K562 (cell line): ENCODE measurements at regions not wholly inside any gene's neighbourhood (a gene's known extent, or its start where the extent isn't known, plus 50 kb on each side); places are given as distances from the start of the nearest gene placed in this dataset.

Experiments used
- ATAC-seq: fragments of 200-7000 bp; cut with Tn5 transposase; 3 replicates; pipeline ENCODE4 v1.9.1; 2020; ENCODE audit warnings: moderate library complexity
- BruUV-seq: library from RNA; stranded (reverse); fragments of 400-500 nt; replicated peaks from 2 replicates; lab custom pipeline; 2021; lab: Mats Ljungman, UMichigan
- CTCF ChIA-PET: fragments of 300-600 bp; formaldehyde crosslinking; extraction: SDS; loops from one replicate; lab custom pipeline; 2021; ENCODE audit warnings: low intra/inter-chr PET ratio; lab: Yijun Ruan, JAX
- POLR2A ChIA-PET: fragments of 300-600, 350-650 bp; sonication (Branson Sonifier 250); formaldehyde crosslinking; extraction: SDS; loops from one replicate; lab custom pipeline; 2021; ENCODE audit warnings: antibody characterized with exemption, inconsistent platforms; lab: Yijun Ruan, JAX
- DNase-seq, 4 experiments: peaks; one replicate each; pipeline versions ENCODE4 v3.0.0 to v3.0.0-alpha.2; 2011 to 2018; ENCODE audit warnings: low spot score in 3 of 4, mixed read lengths in 3 of 4; ENCODE audit errors: extremely low read depth in 1 of 4
- FAIRE-seq: peaks from 2 replicates; lab custom pipeline; 2011; peaks lifted over from hg19 to GRCh38; lab: Jason Lieb, UNC
- H2AFZ ChIP-seq: 2 replicates; pipeline ENCODE4 v1.6.0; 2011; ENCODE audit warnings: low read depth, low read length, control low read depth, inconsistent platforms
- H3K27ac ChIP-seq: fragments of 200-600 bp; 3 replicates; pipeline ENCODE4 v1.8.0; 2011; ENCODE audit warnings: low read depth, mild to moderate bottlenecking, control low read depth, inconsistent platforms, low read length, moderate library complexity, mixed read lengths; ENCODE audit errors: extremely low read depth
- H3K27me3 ChIP-seq, 2 experiments: fragments of 300-600 bp in 1 of 2; 2 replicates in 1 of 2; 3 replicates in 1 of 2; pipeline versions ENCODE4 v1.6.0 to v1.8.0; 2011; ENCODE audit warnings: inconsistent platforms in 2 of 2, low read length in 2 of 2, mild to moderate bottlenecking in 1 of 2, mixed read lengths in 1 of 2, moderate library complexity in 1 of 2; ENCODE audit not compliant: control insufficient read depth in 2 of 2, insufficient read depth in 2 of 2
- H3K36me3 ChIP-seq: fragments of 300-600 bp; 3 replicates; pipeline ENCODE4 v1.8.0; 2011; ENCODE audit warnings: mild to moderate bottlenecking, low read length, inconsistent platforms; ENCODE audit not compliant: control insufficient read depth, insufficient read depth
- H3K4me1 ChIP-seq, 2 experiments: fragments of 200-600 bp in 1 of 2; replicated peaks in 1 of 2; 2 replicates in 1 of 2; 3 replicates in 1 of 2; pipeline versions ENCODE4 v1.5.1 to v1.8.0; 2011; ENCODE audit warnings: inconsistent platforms in 2 of 2, low read length in 2 of 2, mild to moderate bottlenecking in 1 of 2, mixed read lengths in 1 of 2, moderate library complexity in 1 of 2; ENCODE audit not compliant: control insufficient read depth in 2 of 2, insufficient read depth in 2 of 2
- H3K4me2 ChIP-seq: 2 replicates; pipeline ENCODE4 v1.6.1; 2011; ENCODE audit warnings: low read length, control low read depth, inconsistent platforms, mixed read lengths; ENCODE audit not compliant: insufficient read depth
- H3K4me3 ChIP-seq: fragments of 200-600 bp; sonication (generic), shearing (Covaris generic); 2 replicates; pipeline ENCODE4 v1.5.1; 2016; ENCODE audit warnings: control low read depth, inconsistent platforms
- H3K79me2 ChIP-seq: fragments of 200-600 bp; 3 replicates; pipeline ENCODE4 v1.8.0; 2011; ENCODE audit warnings: low read length, inconsistent platforms; ENCODE audit not compliant: control insufficient read depth, insufficient read depth
- H3K9ac ChIP-seq, 2 experiments: 2 replicates each; pipeline versions ENCODE4 v1.6.0 to v1.6.1; 2011; ENCODE audit warnings: low read depth in 2 of 2, low read length in 2 of 2, control low read depth in 1 of 2, inconsistent platforms in 1 of 2, mild to moderate bottlenecking in 1 of 2, mixed read lengths in 1 of 2; ENCODE audit not compliant: insufficient read depth in 1 of 2
- H3K9me1 ChIP-seq: one replicate; pipeline ENCODE4 v1.6.0; 2011; ENCODE audit warnings: inconsistent platforms, mild to moderate bottlenecking, low read length, moderate library complexity; ENCODE audit not compliant: control insufficient read depth, insufficient read depth
- H3K9me3 ChIP-seq: replicated peaks from 2 replicates; pipeline ENCODE4 v1.5.1; 2011; ENCODE audit warnings: low read depth, low read length, inconsistent platforms; ENCODE audit not compliant: control insufficient read depth, insufficient read depth
- H4K20me1 ChIP-seq: replicated peaks from 2 replicates; pipeline ENCODE4 v1.6.1; 2011; ENCODE audit warnings: low read length, inconsistent platforms, mixed read lengths; ENCODE audit not compliant: control insufficient read depth, insufficient read depth
- GATA2 ChIP-seq: sonication (generic); formaldehyde crosslinking; IDR thresholded peaks from 2 replicates; pipeline ENCODE4 v1.4.0; 2020; ENCODE audit warnings: mild to moderate bottlenecking, missing genetic modification reagents
- KLF1 ChIP-seq: fragments of 450-650 bp; IDR thresholded peaks from 2 replicates; pipeline ENCODE4 v1.6.1; 2016; ENCODE audit warnings: missing genetic modification characterization, missing compliant biosample characterization
- MAFG ChIP-seq: fragments of 450-650 bp; conservative IDR thresholded peaks from 2 replicates; pipeline ENCODE4 v1.6.1; 2016; ENCODE audit warnings: missing genetic modification characterization, missing compliant biosample characterization
- RAD21 ChIP-seq, 2 experiments: fragments of 250-450 bp in 1 of 2; fragments of 450-650 bp in 1 of 2; sonication (Bioruptor Pico) in 1 of 2; formaldehyde crosslinking in 1 of 2; IDR thresholded peaks in 1 of 2; conservative IDR thresholded peaks in 1 of 2; 2 replicates each; pipeline versions ENCODE4 v1.4.0 to v1.8.0; 2020 to 2022; ENCODE audit warnings: mild to moderate bottlenecking in 2 of 2, moderate library complexity in 1 of 2
- TRIM28 ChIP-seq: fragments of 450-650 bp; IDR thresholded peaks from 2 replicates; pipeline ENCODE4 v1.6.1; 2017
- ZNF121 ChIP-seq: sonication (generic); formaldehyde crosslinking; conservative IDR thresholded peaks from 2 replicates; pipeline ENCODE4 v1.8.0; 2022; ENCODE audit warnings: missing genetic modification reagents
- WGBS: fragments of 100-300 bp; shearing (Covaris generic); methylation state at CpG from one replicate; pipeline ENCODE4 v1.1.6; 2016; ENCODE audit warnings: low coverage, mixed read lengths; ENCODE audit not compliant: insufficient coverage; ENCODE audit errors: missing lambda C conversion rate; 5-methylcytosine and 5-hydroxymethylcytosine counted together
- in situ Hi-C: fragments of 300-500 bp; cut with MboI; formaldehyde crosslinking; loops from 4 replicates; pipeline ENCODE4 v1.15.0; 2018; ENCODE audit warnings: inconsistent platforms, mixed read lengths
- intact Hi-C: fragments of 100-400 bp; cut with micrococcal nuclease; formaldehyde crosslinking; loops from 2 replicates; pipeline ENCODE4 v1.14.2; 2022
- TF ChIP-seq, protein P1 (sequence below), 2 experiments: IDR thresholded peaks in 1 of 2; conservative IDR thresholded peaks in 1 of 2; 2 replicates each; pipeline ENCODE4 v1.6.1; 2016; ENCODE audit warnings: low read depth in 2 of 2, mild to moderate bottlenecking in 1 of 2, missing compliant biosample characterization in 1 of 2, missing genetic modification characterization in 1 of 2, moderate library complexity in 1 of 2
- TF ChIP-seq, protein P2 (sequence below): fragments of 450-650 bp; formaldehyde crosslinking; IDR thresholded peaks from 2 replicates; pipeline ENCODE4 v1.4.0; 2020; ENCODE audit warnings: mild to moderate bottlenecking, moderate library complexity

DNA sequence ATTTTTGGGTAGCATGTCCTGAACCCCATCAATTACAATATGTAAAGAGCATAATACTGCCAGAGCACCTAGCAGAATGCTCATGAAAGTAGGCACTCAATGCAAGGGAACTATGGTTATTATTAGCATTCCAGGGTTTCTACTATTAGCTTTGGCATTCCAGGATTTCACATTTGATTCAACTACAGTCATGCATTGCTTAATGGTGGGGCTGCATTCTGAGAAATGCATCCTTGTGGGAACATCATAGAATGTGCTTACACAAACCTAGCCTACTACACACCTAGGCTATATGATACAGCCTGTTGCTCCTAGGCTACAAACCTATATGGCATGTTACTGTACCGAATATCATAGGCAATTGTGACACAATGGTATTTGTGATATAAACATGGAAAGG, 247.8 kb downstream of the CD83 start:
- BruUV-seq, result no TSS peak
- H3K36me3 ChIP-seq, result no peaks in the 10 kb centered on the region
- ChIA-PET CTCF (no interaction called here), POLR2A (interaction anchor here (0.8 kb wide), 1 partner anchor 9 kb away, joined by 3 read pairs; no protein-coding TSS in a partner anchor)
- H3K27me3 ChIP-seq, result peaks cover 12 to 15% of the 10 kb centered on the region in 2 experiments; a peak in 4 of 5 replicates
- H3K79me2 ChIP-seq, result no peaks in the 10 kb centered on the region
- in situ Hi-C loops, result no loop called here
- intact Hi-C loops, result no loop called here
- H4K20me1 ChIP-seq, result no peaks in the 10 kb centered on the region
- H3K27ac ChIP-seq, result no peak overlapping the region
- H3K9ac ChIP-seq, result no peak overlapping the region
- DNase-seq (no peak), ATAC-seq (no peak), FAIRE-seq (no peak)
- H3K9me1 ChIP-seq, result no peaks in the 10 kb centered on the region
- TF ChIP-seq, protein P1, sequence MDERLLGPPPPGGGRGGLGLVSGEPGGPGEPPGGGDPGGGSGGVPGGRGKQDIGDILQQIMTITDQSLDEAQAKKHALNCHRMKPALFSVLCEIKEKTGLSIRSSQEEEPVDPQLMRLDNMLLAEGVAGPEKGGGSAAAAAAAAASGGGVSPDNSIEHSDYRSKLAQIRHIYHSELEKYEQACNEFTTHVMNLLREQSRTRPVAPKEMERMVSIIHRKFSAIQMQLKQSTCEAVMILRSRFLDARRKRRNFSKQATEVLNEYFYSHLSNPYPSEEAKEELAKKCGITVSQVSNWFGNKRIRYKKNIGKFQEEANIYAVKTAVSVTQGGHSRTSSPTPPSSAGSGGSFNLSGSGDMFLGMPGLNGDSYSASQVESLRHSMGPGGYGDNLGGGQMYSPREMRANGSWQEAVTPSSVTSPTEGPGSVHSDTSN (CRISPR knock-in tag; IDR thresholded peaks at IDR 0.05; ENCODE audit: low read depth), result no peak
- TF ChIP-seq, protein P1 (tag; conservative IDR thresholded peaks at IDR 0.05; ENCODE audit: low read depth), result no peak
- TF ChIP-seq RAD21 (CRISPR knock-in tag; conservative IDR thresholded peaks at IDR 0.05 in 1 of 2, IDR thresholded peaks at IDR 0.05 in 1 of 2) (no peak), TRIM28 (no peak), ZNF121 (CRISPR knock-in tag) (no peak), GATA2 (CRISPR knock-in tag) (no peak), KLF1 (no peak), MAFG (tag) (no peak)
- TF ChIP-seq, protein P2, sequence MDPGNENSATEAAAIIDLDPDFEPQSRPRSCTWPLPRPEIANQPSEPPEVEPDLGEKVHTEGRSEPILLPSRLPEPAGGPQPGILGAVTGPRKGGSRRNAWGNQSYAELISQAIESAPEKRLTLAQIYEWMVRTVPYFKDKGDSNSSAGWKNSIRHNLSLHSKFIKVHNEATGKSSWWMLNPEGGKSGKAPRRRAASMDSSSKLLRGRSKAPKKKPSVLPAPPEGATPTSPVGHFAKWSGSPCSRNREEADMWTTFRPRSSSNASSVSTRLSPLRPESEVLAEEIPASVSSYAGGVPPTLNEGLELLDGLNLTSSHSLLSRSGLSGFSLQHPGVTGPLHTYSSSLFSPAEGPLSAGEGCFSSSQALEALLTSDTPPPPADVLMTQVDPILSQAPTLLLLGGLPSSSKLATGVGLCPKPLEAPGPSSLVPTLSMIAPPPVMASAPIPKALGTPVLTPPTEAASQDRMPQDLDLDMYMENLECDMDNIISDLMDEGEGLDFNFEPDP (CRISPR knock-in tag), result no peak
- no peaks in the 10 kb centered on the region for H3K9me3 ChIP-seq
- H3K4me1 ChIP-seq, result no peaks in the 10 kb centered on the region
- H2AFZ ChIP-seq, result no peak overlapping the region
- 10% methylated on average over 1 of the region's 1 CpG for WGBS
- H3K4me2 ChIP-seq, result no peak overlapping the region
- no peak overlapping the region for H3K4me3 ChIP-seq
